ENCODE measurements at regions not wholly inside any gene's neighbourhood (a gene's known extent, or its start where the extent isn't known, plus 50 kb on each side); places are given as distances from the start of the nearest gene placed in this dataset.

DNA sequence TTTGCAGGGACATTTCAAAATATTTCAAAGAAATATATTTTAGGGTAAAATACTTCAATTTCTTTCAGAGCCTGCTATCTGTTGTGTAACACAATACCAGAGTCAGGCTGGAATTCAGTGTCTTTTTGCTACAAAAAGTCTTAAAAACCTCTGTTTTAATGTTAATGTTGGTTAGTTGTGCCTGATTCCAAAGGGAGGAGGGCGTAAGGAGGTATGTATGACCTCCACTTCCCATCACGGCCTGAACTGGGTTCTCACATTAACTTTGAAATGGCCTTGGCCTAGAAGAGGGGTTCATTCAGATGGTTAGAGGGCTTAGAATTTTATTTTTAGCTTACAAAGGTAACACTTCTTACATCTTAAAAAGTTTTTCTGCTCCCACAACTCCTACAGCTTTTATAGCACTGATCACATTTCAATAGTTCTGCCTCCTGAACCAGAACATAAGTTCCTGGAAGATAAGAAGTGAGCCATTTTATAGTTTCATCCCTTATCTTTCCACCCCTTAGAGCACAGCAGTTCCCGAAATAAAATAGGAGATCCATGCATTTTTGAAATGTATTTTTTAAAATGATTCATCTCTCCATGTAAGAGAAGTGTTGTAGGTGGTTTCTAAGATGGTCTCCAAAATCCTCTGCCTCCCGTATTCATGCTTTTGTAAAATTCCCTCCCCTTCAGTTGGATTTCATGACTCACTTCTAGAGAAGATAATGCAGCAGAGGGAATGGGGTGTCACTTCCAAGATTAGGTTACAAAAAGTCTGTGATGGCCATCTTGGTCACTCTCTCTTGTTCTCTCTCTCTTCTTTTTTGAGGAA is 543.1 kb upstream of the NECTIN3 start (continued):
- TF ChIP-seq, protein P1, sequence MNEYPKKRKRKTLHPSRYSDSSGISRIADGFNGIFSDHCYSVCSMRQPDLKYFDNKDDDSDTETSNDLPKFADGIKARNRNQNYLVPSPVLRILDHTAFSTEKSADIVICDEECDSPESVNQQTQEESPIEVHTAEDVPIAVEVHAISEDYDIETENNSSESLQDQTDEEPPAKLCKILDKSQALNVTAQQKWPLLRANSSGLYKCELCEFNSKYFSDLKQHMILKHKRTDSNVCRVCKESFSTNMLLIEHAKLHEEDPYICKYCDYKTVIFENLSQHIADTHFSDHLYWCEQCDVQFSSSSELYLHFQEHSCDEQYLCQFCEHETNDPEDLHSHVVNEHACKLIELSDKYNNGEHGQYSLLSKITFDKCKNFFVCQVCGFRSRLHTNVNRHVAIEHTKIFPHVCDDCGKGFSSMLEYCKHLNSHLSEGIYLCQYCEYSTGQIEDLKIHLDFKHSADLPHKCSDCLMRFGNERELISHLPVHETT (CRISPR knock-in tag; conservative IDR thresholded peaks at IDR 0.05 in 1 of 2, IDR thresholded peaks at IDR 0.05 in 1 of 2) = no peak
- TF ChIP-seq PTTG1 (tag; IDR thresholded peaks at IDR 0.05; ENCODE audit: low read depth) = no peak
- TF ChIP-seq MCM3 (IDR thresholded peaks at IDR 0.05) = no peak
- no peak for TF ChIP-seq NCOA4 (IDR thresholded peaks at IDR 0.05; ENCODE audit: partially characterized antibody)
- TF ChIP-seq POLR2G (IDR thresholded peaks at IDR 0.05; ENCODE audit: low read depth, low read length) = no peak
- no peak for TF ChIP-seq BCOR (IDR thresholded peaks at IDR 0.05)
- no peak for TF ChIP-seq EWSR1 (IDR thresholded peaks at IDR 0.05; ENCODE audit: borderline replicate concordance, low read depth, partially characterized antibody)
- peak; percentile 84 for TF ChIP-seq ARID1B (IDR thresholded peaks at IDR 0.05)
- TF ChIP-seq, protein P2, sequence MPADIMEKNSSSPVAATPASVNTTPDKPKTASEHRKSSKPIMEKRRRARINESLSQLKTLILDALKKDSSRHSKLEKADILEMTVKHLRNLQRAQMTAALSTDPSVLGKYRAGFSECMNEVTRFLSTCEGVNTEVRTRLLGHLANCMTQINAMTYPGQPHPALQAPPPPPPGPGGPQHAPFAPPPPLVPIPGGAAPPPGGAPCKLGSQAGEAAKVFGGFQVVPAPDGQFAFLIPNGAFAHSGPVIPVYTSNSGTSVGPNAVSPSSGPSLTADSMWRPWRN (IDR thresholded peaks at IDR 0.05; ENCODE audit: low read depth) = no peak
- no peak for TF ChIP-seq SAP30 (IDR thresholded peaks at IDR 0.05; ENCODE audit: borderline replicate concordance, insufficient read depth, low read depth, low read length, poor library complexity, severe bottlenecking)
- no peak for TF ChIP-seq ZNF766 (CRISPR knock-in tag; conservative IDR thresholded peaks at IDR 0.05)
- no peak; the same call in 1 of the 2 replicates for TF ChIP-seq FOXM1 (IDR thresholded peaks at IDR 0.05; ENCODE audit: low read depth)
- no peak for TF ChIP-seq FOXM1 (CRISPR knock-in tag; IDR thresholded peaks at IDR 0.05; ENCODE audit: low read depth)
- TF ChIP-seq EP300 (IDR thresholded peaks at IDR 0.05; ENCODE audit: low read length) = no peak
- no peak for TF ChIP-seq ZNF75A (CRISPR knock-in tag; IDR thresholded peaks at IDR 0.05)
- TF ChIP-seq PHTF2 (CRISPR knock-in tag; IDR thresholded peaks at IDR 0.05) = no peak
- no peak for TF ChIP-seq ZNF143 (CRISPR knock-in tag; IDR thresholded peaks at IDR 0.05)
- no peak for TF ChIP-seq MYC (IDR thresholded peaks at IDR 0.05; ENCODE audit: low read depth, low read length)
- no peak for TF ChIP-seq MYC (CRISPR knock-in tag; IDR thresholded peaks at IDR 0.05; ENCODE audit: borderline replicate concordance, low read depth)
- no peak for TF ChIP-seq MAZ (CRISPR knock-in tag; conservative IDR thresholded peaks at IDR 0.05 in 1 of 2, IDR thresholded peaks at IDR 0.05 in 1 of 2)
- TF ChIP-seq CBX5 (IDR thresholded peaks at IDR 0.05; ENCODE audit: borderline replicate concordance, low read depth) = no peak
- no peak for TF ChIP-seq ZNF41 (CRISPR knock-in tag; conservative IDR thresholded peaks at IDR 0.05)
- TF ChIP-seq PYGO2 (tag; IDR thresholded peaks at IDR 0.05) = no peak
- TF ChIP-seq, protein P3, sequence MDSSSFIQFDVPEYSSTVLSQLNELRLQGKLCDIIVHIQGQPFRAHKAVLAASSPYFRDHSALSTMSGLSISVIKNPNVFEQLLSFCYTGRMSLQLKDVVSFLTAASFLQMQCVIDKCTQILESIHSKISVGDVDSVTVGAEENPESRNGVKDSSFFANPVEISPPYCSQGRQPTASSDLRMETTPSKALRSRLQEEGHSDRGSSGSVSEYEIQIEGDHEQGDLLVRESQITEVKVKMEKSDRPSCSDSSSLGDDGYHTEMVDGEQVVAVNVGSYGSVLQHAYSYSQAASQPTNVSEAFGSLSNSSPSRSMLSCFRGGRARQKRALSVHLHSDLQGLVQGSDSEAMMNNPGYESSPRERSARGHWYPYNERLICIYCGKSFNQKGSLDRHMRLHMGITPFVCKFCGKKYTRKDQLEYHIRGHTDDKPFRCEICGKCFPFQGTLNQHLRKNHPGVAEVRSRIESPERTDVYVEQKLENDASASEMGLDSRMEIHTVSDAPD (CRISPR knock-in tag; IDR thresholded peaks at IDR 0.05) = no peak
- no peak for TF ChIP-seq ASH1L (IDR thresholded peaks at IDR 0.05; ENCODE audit: borderline replicate concordance, low read depth, partially characterized antibody)
- TF ChIP-seq HDAC2 (IDR thresholded peaks at IDR 0.05) = no peak
- TF ChIP-seq THRAP3 (IDR thresholded peaks at IDR 0.05; ENCODE audit: borderline replicate concordance) = no peak
- no peak for TF ChIP-seq ZNF174 (CRISPR knock-in tag; IDR thresholded peaks at IDR 0.05)

Measured in K562 (cell line).